EH (cell line): ENCODE measurements at regions not wholly inside any gene's neighbourhood (a gene's known extent, or its start where the extent isn't known, plus 50 kb on each side); places are given as distances from the start of the nearest gene placed in this dataset.
"Not testable (repeated sequence)": the region's sequence is repeated elsewhere in the genome, so short reads cannot be mapped to it uniquely, and the experiment has no call there.

ENCODE experiments used
- DNase-seq: peaks from one replicate; pipeline ENCODE4 v3.0.0-alpha.2; 2015; ENCODE audit warnings: low read depth

DNA sequence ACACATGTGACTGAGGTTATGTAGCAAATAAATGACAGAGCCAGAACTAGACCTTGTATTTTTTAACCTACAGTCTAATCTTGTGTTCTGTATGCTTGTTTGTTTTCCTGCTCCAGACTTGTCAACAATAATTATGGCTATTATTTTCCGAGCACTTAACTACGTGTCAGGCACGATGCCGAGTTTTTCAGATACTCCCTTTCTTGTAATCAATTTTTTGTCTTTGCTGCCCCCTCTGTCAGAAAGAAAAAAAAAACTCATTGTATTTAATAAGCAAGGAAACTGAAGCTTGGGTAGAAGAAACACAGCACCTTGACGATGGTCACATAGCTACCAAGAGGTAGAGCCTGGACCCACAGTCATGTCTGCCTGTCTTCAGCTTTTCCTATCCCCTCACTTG is 95.7 kb upstream of the TRIM77 start:
- DNase-seq: peak; percentile 28

DNA sequence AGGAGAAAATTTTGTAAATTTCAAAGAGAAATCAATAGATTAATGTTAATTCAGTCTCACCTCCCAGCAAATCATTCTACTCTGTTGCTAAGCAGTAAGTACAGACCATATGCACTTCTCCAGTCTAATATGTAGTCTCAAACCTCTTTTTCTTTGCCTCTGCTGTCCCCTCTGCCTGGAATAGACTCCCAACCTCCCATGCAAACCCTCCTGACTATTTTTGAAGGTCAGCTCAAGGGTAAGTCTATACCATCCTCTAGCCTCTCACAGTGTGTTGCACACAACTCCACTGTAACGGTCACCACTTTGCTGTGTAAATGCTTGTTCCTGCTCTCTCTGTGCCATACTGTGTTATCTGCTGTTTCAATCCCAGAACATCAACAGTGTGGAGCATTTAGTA is 94.5 kb upstream of the TRIM77 start:
- not testable (repeated sequence) for DNase-seq

DNA sequence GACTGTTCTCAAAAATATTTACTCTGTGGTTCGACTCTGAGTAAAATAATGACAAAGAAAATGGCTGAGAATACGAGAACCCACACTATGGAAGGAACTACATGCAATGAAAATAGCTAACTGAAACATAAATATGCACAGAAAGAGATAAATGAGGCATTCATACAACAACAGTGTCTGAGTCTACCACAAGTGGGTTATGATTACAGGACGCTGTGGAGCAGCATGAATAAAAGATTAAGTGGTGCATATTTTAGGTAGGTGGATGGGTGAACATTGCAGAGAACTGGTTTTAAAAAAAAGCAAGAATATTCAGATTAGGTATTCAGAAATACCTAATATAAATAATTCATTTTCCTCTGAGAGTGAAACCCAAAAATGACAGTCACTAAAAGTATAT is 93.9 kb upstream of the TRIM77 start:
- DNase-seq: not testable (repeated sequence)

DNA sequence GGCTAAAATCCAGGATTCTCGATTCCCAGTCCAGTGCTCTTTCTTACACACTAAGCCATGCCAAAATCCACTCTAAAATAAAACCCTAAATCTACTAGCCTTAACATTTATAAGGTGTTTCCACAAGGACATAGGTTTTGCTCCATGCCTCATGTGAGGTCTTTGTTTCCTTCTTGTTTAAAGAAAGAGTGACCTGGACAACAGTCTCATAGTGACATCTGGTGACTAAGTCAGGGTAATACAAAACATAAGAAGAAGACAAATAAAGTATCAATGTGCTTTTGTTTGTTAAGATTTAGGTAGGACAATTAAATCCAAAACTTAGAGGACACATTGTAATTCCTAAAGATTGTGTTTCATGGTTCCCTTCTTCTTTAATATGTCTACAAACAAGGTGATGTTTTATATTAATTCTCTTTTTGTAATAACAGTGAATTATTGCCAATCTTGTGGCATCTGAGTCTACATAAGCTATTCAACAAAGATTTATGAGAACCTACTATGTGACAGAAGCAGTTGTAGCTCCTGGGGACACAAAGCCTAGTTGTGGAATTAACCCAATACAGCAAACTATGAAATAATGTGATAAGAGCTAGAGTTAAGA is 93.0 kb upstream of the TRIM77 start:
- peak; percentile 25 for DNase-seq

DNA sequence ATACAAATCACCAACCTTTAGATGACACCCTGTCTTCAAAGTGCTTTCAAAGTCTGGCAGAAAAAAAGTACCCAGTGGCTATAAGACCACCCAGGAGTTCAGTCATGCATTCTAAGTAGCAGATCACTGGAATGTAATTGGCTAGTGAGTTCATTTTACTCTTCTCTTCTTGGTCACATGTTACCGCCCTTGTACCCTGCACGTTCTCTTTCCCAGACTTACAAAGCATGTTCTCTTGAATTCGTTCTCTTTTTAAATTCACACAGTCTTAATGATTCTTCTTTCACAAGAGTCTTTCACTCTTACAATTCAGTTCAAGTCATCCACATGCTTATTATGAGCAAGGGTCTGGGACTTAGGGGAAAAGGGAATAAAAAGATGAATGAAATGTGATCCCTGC is 89.4 kb upstream of the TRIM77 start:
- not testable (repeated sequence) for DNase-seq

DNA sequence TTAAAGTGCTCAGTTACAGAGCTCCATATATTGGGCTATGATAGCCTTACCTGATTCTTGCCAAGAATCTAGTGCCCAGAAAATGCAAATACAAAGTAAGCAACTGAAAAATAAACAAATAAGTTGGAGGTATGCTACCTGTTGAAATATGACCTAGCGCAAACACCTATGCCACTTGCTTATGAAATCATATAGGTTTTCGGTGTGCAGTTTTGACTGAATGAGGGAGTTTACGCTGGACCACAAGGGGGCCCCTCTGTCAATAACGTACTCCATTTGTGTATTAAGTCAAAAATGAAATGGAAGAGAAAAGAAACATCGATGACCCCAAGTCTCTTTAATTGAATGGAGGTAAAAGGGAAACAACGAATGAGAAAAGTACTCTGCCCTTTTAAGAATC is 84.9 kb upstream of the TRIM77 start:
- DNase-seq: no peak

DNA sequence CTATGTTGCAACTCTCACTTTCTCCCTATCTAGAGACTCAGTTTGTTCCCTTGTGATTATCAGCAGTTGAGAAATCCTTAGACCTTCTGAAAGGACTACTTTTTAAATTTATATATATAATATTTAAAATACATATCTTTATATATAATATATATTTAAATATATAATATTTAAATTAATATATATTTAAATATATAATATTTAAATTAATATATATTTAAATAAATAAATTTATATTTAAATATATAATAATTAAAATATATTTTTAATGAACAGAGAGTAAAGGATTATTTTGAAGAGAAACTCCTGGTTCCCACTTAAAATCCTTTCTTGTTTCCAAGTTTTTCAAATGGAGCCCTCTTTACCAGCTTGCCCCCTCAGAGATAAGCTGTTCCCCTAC is 83.7 kb upstream of the TRIM77 start:
- no peak for DNase-seq

DNA sequence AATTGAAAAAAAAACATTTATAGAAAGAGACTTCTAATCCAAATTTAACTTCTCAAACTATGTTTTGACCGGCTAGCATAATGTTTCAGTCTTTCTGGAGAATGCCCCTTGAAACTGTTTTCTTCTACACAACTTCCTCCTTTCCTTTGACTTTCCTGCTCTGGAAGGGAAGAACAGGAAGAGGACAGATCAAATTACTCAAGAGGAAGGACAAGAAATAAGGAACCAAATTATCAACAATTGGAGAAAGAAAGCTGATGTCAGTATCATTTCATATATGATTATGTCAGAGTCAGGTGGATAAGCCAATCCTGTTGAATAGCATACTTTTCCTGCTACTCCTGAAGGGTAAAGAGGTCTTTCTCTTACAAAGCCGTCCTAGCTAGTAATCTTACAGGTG is 83.2 kb upstream of the TRIM77 start:
- not testable (repeated sequence) for DNase-seq

DNA sequence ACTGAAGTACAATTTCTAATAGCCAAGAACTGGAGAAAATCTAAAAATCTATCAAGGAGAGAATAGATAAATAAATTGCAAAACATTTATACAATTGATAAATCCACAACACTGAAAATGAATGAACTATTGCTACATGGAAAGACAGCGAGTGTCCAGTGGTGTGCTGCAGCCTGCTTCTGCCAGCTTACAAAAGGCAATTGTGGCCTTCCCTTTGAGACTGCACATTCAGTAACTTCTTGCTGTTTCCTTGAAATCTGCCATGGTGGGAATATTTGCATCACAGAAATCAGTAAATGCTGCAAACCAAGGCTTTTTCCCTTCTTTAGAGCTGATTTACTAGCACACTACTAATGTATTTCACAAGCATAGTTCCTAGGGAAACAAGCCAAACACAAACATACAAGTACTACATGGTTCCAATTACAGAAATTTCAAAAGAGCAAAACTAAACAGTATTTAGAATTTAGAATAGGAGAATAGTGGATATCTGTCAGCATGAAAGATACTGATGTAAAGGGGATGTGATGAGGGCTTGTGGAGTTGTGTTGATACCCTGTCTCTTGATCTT is 76.9 kb upstream of the TRIM77 start:
- no peak for DNase-seq

DNA sequence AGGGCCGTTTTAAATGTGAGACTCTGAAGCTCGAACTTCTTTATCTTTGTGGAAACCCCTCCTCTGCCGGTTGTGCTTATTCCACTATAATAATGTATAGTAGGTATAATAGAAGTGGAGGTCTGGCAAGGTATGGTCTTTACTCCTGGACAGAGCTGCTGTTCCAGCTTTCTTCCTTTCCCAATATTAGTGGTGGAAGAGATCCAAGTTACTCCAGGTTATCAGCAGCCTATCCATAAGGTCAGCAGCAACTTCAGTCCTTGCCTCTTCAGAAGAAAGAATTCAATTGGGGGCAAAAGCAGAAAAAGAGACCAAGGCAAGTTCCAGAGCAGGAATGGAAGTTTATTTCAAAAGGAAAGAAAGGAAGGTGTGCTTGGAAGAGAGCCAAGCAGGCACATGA is 69.3 kb upstream of the TRIM77 start:
- DNase-seq: not testable (repeated sequence)

DNA sequence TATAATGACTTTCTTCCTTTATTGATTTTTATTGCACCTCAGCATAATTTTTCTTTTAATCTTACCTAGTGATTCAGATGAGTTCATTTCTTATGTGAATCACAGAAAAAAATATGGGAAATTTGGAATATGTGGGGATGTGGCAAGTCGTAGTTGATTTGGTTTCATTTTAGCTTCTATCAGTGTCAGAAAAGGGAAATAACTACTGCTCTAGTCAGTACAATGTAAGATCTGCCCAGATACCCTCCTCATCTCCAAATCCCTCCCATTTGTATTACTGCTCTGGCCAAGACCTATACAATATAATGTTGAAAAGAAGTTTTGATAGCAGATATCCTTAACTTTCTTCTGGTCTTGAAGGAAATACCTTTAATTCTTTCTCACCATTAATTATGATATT is 61.9 kb upstream of the TRIM77 start:
- DNase-seq: not testable (repeated sequence)

DNA sequence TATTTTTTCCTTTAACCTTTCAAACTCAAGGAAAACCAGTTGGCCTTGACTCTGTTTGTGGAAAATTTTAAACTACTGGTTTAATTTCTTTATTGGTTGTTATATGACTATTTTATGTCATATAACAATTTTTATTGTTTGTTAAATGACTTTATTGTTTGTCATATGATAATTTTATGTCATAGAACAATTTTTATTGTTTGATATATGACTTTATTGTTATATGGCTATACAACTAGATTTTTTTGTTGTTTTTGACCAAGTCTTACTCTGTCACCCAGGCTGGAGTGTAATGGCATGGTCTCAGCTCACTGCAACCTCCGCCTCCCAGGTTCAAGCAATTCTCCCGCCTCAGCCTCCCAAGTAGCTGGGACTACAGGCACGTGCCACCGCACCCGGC is 61.1 kb upstream of the TRIM77 start:
- not testable (repeated sequence) for DNase-seq

DNA sequence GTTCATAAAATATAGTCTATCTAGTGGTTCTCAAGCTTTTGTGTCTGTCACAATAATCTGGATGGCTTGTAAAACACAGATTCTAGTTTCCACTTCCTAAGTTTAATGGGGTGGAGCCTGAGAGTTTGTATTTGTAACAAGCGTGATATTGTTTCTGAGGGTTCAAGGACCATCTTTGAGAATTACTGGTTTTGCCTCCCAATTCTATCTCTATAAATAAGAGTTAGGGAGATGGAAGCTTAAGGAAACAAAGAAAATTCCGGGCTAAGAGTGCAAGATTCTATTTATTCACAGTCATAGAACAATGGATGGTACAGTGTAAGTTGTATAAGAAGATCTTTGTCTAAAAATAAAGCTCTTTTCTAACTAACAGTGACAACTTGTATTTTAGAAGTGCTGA is 55.4 kb upstream of the TRIM77 start:
- not testable (repeated sequence) for DNase-seq

DNA sequence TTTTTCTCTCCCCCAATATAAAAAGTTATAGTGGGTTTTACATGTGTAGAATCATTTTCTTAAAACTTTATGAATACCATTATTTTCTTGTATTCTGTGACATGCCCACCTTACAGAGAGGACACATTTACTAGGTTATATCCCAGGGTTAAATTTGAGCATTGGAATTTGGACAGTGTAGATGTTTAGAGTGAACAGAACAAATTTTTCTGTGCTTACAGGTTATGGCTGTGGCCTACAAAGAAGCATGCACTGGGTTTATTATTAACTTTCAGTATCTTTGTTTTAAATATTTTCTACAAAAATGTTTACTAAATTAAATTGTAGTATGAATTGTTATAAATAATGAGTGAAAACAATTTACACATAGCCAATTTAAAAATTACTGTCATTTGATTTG is 51.3 kb upstream of the TRIM77 start:
- DNase-seq: not testable (repeated sequence)

DNA sequence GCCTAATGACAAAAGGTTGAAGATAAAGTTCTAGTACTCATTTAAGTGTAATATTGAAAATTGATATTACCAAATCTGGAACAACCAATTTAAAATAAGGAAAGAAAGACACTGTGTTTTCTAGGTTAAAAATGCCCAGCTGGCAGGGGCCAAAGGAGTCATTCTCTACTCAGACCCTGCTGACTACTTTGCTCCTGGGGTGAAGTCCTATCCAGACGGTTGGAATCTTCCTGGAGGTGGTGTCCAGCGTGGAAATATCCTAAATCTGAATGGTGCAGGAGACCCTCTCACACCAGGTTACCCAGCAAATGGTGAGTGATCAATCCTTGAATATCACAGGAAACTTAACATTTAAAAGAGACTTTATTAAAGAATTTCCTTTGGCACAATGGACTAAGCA is 50.7 kb upstream of the TRIM77 start:
- DNase-seq: not testable (repeated sequence)

DNA sequence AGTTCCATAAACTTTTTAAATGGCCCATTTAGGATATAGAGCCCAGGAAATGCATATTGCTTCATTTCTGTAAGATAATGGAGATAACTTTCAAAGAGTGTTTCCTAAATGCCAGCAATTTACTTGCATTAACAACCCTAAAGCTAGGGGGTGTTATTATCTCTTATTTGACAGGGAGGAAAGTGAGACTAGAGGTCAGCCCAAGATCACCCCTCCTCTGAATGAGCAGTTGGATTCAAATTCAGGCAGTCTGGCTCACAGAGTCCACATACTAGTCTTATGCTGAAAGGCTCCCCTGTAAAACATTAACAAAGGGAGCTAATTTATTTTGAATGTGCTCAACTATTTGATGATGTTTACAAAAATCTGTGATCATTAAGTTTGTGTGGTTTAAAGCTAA is 49.9 kb upstream of the TRIM77 start:
- no peak for DNase-seq
